ENCODE measurements at regions not wholly inside any gene's neighbourhood (a gene's known extent, or its start where the extent isn't known, plus 50 kb on each side); places are given as distances from the start of the nearest gene placed in this dataset.

GRCh38 chr18:40957533-40958070 is 997.4 kb upstream of the PIK3C3 start:
- H3K36me3 ChIP-seq (ENCODE audit: control insufficient read depth in 4 of 4, insufficient read depth in 3 of 4, low read depth in 1 of 4, low read length in 3 of 4): no peaks in the 10 kb centered on the region
- H3K27ac ChIP-seq (ENCODE audit: low read depth in 1 of 2, low read length in 2 of 2): no peak overlapping the region
- no peaks in the 10 kb centered on the region for H3K27me3 ChIP-seq (ENCODE audit: control insufficient read depth in 4 of 4, insufficient read depth in 4 of 4, low read length in 3 of 4)
- peaks cover 0 to 6% (median 3%) of the 10 kb centered on the region in 4 donors for H3K4me1 ChIP-seq (ENCODE audit: control insufficient read depth in 4 of 4, insufficient read depth in 4 of 4, low read length in 3 of 4)
- H3K9me3 ChIP-seq (ENCODE audit: control insufficient read depth in 4 of 4, low read length in 3 of 4): no peaks in the 10 kb centered on the region
- no peak overlapping the region for H3K4me3 ChIP-seq (ENCODE audit: low read depth in 1 of 3, low read length in 3 of 3)
- 48% methylated on average over 2 of the region's 2 CpGs for WGBS
- DNase-seq (ENCODE audit: low spot score): no peak
- no peak for TF ChIP-seq CTCF (IDR thresholded peaks at IDR 0.05; ENCODE audit: low read depth, low read length, missing input control)
- TF ChIP-seq REST (IDR thresholded peaks at IDR 0.05): no peak
- TF ChIP-seq EGR1 (IDR thresholded peaks at IDR 0.05; ENCODE audit: low read depth in 2 of 2): no peak
- TF ChIP-seq NR2F2 (IDR thresholded peaks at IDR 0.05): no peak
- TF ChIP-seq MAX (IDR thresholded peaks at IDR 0.05): no peak
- no peak for TF ChIP-seq RXRA (IDR thresholded peaks at IDR 0.05)
- TF ChIP-seq GABPA (IDR thresholded peaks at IDR 0.05 in 1 of 2, conservative IDR thresholded peaks at IDR 0.05 in 1 of 2): no peak
- no peak for TF ChIP-seq HNF4G (IDR thresholded peaks at IDR 0.05)
- TF ChIP-seq HNF4A (conservative IDR thresholded peaks at IDR 0.05): no peak
- no peak for TF ChIP-seq YY1 (IDR thresholded peaks at IDR 0.05)
- TF ChIP-seq FOXA1 (IDR thresholded peaks at IDR 0.05): no peak
- TF ChIP-seq JUND (IDR thresholded peaks at IDR 0.05): no peak
- TF ChIP-seq TAF1 (conservative IDR thresholded peaks at IDR 0.05): no peak
- no peak for TF ChIP-seq SP1 (IDR thresholded peaks at IDR 0.05)
- TF ChIP-seq FOXA2 (IDR thresholded peaks at IDR 0.05): no peak
- no peak for TF ChIP-seq ZBTB33 (IDR thresholded peaks at IDR 0.05)
- no peak for TF ChIP-seq RAD21 (IDR thresholded peaks at IDR 0.05)
- no peak for TF ChIP-seq ATF3 (IDR thresholded peaks at IDR 0.05)
- no peak overlapping the region for H3K9ac ChIP-seq (ENCODE audit: low read depth in 1 of 2, low read length in 2 of 2)

Measured in liver (tissue), 8 donors.